SHP77 treated with DMSO at 0.1 percent for 48 hours (cell line): ENCODE measurements at regions not wholly inside any gene's neighbourhood (a gene's known extent, or its start where the extent isn't known, plus 50 kb on each side); places are given as distances from the start of the nearest gene placed in this dataset.
"Not testable (repeated sequence)": the region's sequence is repeated elsewhere in the genome, so short reads cannot be mapped to it uniquely, and the experiment has no call there.

Source experiments
- DNase-seq: peaks from one replicate; lab custom pipeline; 2025; lab: John Stamatoyannopoulos, UW

DNA sequence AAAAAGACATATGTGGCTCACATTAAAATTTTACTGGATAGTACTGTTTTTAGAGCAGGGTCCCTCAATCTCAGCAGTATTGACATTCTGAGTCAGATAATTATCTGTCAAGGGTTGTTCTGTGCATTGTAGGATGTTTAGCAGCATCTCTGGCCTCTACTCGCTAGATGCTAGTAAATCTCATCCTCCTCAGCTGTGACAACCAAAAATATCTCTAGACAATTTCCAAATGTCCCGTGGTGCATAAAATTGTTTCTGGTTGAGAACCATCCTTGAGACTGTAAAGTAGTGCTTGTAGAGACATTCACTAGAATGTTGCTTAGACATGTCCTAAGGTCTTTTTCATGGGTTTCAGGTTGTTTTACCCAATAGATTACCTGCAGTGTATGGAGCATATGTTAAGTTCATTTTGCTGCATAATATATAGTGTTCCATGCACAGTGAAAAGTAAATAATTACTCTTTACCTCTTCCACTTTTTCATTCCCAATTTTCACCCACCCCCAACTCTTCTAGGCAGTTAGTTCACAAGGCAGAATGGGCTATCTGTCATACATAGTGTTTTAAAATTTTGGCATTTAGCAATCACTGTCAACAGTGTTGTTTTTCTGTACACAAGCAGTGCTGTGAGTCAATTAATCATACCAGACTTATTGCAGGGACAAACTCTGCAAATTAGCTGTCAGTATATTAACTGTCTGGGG lies 200.2 kb upstream of the SLC38A2 start:
- no peak for DNase-seq

DNA sequence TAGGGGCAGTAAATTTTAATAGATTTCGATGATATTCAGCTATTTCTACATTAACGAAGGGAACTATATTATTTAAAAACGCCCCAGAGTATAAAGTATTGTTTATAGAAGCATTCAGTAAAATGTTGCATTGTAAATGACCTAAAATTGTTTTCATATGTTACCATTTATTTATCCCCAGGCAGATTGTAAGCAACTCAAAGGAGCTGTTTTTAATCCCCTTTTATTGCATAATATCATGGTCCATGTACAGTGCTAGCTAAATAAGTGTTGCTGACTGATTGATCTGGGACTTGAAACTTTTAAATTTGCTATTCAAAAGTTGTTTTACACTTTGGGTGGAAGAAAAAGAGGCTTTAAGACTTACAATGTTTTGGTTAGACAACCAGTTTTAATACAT lies 199.0 kb upstream of the SLC38A2 start:
- DNase-seq = no peak

DNA sequence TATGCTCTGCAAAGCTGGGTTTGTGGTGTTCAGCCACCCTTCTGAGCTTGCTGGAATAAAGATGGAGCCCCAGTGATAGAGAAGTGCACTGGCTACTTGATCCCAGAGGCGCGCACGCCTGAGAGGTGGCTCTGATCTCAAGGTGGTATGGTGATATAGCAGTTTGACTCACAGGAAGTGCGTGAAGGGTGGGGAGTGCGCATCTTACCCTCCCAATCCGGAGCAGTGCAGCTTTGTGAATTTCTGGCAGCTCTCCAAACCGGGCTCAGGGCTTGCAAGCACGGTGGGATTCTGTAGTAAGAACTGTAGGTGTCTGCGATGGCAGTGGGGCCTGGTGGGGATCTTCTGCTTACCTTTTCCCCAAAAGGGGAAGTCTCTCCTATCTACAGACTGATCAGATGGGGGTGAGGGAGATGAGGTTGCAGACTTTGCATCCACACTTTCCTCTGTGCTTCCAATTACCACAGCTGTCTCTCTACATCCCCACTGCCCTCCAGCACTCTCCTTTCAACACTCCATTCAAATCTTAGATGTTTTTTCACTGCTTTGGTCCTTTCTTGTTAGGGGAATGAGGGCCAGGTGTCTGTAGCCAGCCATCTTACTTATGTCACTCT lies 197.4 kb upstream of the SLC38A2 start:
- no peak for DNase-seq

DNA sequence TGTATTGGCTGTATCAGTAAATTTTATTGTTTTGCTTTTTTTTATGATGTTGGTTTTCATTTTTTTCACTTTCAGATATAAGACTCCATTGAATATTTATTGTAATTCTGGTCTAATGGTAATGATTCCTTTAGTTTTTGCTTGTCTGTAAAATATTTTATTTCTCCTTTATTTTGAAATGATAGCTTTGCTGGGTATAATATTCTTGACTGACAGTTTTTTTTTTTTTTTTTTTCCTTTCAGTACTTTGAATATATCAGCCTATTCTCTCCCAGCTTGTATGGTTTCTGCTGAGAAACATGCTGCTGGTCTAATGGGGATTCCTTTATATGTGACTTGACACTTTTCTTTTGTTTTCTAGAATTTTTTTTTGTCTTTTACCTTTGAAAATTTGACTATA lies 195.1 kb upstream of the SLC38A2 start:
- DNase-seq = no peak

DNA sequence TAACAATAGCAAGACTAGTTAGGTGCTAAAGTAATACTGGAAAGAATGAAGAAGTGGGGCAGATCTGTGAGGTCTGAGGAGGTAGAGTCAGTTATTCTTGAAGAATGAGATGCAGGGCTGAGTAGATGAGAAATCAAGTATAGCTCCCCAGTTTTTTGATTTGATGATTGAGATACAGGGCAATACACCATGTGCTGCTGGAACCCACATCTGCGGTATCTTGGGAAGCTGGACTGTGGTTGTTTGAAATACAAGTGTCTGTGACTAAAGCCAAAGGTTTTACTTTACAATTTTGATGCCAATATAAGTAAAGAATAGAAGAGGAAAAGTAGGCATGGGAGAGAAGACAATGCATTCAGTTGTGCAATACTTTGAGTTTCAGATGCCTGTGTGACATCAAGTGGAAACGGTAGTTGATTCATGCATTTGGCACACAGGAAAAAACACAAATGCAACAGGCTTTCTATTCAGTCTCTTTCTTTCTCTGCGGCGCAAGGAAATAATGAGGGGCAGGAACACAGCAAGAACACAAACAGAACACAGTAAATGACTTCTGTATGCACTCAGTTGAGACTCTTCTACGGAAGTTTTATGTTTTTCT lies 190.2 kb upstream of the SLC38A2 start:
- no peak for DNase-seq

DNA sequence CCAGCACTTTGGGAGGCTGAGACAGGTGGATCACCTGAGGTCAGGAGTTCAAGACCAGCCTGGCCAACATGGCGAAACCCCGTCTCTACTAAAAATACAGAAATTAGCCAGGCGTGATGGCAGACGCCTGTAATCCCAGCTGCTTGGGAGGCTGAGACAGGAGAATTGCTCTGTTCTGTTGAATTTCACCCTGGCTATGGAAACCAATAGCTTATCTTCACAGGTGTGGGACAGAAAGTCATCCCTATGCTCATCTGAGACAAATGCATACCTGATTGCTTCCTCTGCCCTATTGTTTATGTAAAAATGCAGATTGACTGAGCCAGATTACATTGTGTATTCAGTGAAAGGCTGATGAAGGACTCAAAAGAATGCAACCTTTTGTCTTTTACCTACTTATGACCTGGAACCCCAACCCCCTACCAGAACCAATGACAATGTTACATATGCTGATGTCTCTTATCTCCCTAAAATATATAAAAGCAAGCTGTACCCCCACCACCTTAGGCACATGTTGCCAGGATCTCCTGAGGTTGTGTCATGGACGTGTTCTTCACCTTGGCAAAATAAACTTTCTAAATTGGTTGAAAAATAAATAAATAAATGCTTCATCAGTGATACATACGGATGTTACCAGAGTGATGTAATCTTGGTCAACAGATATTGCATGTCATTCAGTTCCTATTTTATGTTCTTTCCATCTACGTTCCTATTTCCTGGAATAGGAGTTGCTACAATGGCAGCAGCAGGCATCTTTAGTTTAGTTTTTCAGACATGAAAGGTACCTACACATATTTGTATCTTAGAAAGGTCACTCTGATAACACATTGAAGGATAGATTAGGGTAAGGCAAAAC lies 189.4 kb upstream of the SLC38A2 start:
- not testable (repeated sequence) for DNase-seq

DNA sequence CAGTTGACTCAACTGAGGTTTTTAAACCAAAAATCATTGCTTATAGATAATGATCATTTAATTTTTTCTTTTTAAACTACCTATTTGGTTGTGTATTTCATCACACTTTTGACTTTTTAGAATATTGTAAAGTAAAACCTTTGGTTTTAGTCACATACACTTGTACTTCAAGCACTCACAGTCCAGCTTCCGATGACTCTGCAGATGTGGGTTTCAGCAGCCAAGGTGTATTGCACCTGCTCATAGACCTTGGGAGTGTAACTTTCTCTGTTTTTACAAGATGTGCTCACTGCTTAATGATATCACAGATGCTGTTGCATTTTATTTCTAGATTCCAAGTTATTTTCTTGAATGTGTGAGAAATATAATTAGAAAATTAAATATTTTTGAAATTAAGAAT lies 188.3 kb upstream of the SLC38A2 start:
- DNase-seq = no peak

DNA sequence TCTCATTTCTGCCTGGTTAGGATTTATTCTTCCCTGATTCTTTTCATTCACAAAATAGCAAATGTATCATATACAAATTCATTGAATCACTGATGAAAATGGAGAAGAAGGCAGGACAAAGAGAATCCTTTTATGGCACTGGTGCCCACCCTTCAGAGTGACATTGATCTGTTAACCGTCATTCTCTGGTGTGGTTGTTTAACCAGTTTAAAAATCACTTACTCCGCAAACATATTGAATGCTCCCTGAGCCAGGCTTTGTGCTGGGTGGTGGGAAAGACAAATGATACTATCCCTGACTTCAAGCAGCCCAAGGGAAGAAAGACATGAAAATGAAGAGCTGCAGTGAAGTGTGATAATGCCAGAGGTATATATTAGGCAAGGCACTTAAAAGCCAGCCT lies 187.5 kb upstream of the SLC38A2 start:
- DNase-seq = no peak

DNA sequence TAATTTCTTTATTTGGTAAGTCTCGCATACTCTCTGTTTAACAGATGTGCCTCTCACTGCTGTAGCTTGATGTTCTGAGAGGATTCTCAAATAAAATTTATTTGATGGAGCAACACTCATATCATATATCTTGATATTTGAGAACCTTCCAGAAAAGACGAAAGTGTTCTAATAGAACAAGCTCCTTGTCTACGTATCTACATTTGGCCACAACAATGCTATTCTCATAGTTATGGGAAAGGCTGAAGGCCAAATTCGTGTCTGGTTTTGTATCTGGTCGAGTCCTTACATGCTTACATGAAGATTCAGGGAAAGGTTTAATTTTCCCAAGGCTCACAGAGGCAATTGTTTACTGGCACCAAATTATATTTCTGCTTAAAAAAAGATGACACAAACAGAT lies 186.7 kb upstream of the SLC38A2 start:
- no peak for DNase-seq

DNA sequence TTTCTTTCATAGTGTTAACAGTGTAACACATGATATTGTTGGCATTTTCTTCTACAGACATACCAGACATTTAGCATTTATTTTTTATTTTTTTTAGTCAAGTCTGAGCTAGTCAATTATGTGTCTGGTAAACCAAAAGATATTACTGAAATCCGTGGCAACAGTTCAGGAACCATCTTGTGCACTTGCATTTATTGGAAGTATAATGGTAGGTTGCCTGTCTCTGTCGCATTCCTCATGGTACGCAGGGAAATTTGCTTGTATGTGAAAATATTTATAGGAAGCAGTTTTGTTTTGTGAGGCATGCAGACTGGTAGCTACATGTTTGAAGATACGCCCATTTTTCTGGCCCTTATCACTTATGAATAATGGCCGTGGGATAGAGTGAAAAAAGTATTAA lies 186.1 kb upstream of the SLC38A2 start:
- DNase-seq = no peak

DNA sequence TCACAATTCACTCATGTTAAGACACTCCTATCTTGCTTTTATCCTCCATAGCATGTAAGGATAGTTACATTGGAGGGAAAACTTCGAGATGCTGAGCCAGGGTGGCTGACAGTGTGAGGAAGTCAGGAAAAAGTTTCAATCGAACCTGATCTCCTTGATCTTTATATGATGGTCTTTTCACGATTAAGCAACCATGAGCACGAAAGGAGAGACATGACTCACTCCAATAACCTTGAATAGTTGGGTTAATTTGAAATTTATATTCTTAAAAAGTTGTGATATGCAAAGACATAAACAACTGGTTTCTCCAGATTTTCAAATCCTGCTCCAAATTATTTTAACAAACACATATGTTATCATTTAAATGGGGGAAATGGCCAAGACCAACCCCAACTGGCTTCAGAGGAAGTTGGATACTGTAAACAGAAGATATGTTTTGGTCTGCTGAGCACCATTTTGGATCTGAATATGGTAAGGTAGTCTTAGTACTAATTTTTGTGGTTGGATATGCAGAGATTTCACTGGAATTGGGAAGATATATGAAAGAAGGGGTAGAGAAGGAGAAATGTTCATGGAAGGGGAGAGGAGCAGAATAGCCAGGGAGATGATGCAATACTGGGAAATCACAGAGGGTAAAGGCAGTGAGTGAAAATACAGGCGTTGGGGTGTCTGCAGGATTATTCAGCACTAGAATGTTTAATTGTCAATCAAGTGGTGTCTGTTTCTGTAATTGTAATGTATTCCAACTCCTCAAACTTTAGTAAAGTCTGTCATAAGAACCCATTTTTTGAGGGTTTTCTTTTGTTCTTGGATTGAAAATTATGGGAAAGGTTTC lies 185.2 kb upstream of the SLC38A2 start:
- no peak for DNase-seq

DNA sequence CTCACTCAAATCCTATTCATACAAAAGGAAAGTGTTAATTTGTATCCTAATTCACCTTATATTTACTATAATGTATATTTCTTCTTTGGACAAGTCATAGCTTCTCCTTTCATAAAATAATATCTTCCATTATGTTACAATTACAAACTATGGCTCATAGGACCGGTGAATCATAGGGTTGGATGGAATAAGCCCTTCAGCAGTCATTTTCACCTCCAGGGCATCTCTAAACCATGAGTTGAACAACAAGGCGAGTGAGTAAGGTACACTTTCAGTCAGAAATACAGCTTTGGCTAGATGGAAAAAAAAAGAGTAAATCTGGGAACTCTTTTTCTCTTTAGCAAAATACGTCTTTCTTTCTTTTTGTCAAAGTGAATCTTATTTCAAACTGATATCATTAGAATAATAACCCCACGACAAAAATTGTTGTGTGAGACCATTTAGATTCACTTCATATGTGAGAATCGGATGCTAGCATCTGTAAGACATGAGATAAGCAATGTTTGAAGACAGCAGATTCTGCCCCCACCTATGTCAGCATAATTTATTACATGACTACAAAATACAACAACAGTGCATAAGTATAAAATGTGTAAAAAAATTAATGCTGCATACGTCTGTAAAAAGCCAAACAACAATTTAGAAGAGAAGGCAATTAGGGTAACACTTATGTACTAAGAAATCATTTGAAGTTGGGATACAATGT lies 184.4 kb upstream of the SLC38A2 start:
- DNase-seq = no peak

DNA sequence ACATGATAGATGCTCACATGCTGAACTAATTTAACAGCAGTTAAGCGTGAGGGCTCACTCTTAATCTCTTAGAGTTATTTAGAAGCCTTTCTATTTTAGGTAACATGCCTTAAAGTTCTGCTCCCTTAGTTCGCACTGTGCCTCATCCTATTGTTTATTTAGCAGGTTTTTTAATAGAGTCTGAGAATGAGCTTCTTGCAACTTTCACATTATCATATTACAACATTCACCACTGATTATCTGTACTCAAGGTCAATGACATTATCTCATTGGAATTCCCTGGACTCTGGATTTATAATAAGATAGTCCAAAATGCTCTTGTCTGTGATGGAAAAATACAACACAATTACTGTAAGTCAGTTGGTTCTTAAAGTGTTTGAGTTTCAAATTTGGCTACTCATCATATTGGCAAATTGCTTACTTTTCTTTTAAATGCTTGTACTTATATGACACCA lies 183.6 kb upstream of the SLC38A2 start:
- no peak for DNase-seq

DNA sequence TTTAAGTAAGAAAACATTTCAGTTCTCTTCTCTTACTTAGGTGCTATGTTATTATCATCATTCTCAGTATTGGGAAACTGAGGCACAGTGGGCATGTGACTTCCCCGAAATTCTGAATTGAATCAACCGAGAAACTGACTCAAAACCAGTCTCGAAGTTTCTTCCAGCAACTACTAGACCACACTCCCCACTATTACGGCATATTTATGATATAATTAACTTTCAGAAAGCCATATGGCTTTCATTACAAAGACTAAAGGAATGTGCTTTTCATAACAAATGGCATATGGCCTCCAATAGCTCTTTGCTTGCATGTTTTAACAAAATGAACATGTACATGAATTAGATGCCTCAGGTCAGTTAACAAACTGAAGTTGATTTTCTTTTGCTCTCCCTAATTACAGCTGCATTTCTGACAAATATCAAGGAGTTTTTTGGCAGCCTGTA lies 182.9 kb upstream of the SLC38A2 start:
- no peak for DNase-seq

DNA sequence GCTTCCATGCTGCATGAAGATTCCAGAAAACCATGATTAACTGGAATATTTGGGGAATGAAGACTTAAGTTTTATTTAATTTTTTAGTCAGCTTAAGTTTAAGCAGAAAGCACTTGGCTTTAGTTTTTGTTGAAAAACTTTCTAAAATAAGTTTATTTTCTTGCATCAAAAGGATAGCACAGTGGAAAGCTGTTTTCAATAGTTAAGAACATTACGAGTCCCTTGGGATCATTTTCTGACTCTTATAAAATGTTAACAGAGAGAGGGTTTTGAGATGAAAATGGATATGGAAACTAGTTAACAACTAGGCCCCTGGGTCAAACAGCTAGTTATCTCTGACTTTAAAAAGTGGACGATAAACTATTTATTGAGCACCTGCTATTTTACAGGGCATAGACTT lies 181.9 kb upstream of the SLC38A2 start:
- DNase-seq = no peak

DNA sequence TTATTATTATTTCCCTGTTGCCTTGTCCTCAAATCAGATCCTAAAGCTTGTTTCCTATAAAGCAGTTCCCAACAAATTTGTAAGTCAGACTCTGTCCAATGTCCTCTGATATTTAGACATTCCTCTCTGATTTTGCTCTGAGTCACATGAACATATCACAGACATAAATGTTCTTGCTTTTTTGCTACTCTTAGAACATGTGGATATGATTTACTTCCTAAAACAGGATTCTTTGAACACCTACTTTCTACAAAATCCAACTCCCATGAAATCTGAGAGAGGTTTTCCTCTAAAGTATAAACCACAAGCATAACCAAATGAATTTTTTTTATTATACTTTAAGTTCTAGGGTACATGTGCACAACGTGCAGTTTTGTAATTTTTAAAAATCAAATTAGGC lies 181.3 kb upstream of the SLC38A2 start:
- no peak for DNase-seq

DNA sequence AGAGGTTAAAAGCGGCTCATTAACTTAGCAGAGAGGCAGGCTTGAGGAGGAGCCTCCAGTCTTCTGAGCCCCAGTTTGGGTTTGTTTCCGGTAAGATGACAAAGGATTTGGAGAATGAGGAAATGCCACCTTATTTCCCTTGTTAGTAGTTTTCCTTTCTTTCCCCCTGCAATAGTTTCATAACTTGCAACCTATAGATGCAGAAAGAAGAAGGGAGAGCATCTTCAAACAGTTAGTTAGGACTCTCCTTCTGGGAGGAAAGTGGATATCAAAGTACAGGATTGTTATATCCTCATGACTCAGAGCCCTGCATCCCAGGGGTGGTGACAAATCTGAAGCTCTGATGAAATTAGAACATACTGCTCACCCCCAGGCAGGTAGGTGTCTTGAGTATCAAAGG lies 180.7 kb upstream of the SLC38A2 start:
- DNase-seq = no peak

DNA sequence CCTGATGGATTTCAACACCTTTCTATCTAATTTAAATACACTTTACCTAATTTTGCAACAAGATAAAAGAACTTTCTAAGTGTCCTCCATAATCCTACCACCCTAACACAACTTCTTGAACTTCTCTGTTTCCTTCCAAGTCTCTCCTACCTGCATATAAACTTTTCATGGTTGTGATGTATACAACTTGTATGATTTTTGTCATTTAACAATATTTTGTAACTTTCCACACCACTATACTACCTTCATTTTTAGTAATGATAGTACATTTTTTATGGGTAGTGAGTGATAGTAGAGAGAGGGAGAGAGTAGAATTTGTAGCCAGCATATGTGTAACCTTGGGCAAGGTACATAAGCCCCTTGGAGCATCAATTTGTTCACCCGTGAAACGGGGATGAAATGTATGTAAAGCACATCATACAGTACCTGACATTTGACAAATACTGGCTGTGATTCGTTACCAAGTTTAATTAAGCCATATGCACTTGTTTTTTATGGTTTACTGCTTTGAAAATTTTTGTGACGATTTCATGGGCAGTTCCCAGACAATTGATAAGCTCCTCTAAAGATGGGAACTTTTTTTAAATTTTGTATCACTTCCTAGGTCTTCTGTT lies 177.8 kb upstream of the SLC38A2 start:
- DNase-seq = no peak

DNA sequence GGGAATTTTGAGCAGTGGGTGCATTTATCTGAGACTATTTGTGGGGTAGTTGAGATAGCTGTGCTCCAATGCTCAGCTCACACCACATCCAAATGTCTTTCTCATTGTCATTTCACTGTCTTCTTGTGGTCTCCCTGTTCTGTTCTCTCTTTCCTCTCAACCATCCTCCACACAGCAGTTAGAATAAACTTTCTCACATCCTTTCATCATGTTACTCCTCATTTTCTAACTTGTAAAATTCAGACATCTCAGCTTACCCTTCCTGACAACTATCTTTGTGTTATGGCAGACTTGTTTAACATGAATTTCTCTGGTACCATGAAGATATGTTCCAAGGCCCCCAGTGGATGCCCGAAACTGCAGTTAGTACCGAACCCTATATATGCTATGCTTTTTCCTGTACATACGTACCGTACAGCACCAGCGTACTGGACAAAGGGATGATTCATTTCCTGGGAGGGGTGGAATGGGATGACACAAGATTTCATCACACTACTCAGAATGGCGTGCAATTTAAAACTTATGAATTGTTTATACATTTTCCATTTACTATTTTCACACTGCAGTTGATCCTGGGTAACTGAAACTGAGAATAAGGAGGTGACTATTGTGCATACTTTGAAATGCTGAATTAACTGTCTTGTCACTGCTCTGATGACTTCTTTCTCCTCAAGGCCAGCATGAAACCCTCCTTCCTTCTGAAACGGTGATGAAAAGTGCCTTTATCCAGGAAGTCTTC lies 177.1 kb upstream of the SLC38A2 start:
- DNase-seq = no peak

DNA sequence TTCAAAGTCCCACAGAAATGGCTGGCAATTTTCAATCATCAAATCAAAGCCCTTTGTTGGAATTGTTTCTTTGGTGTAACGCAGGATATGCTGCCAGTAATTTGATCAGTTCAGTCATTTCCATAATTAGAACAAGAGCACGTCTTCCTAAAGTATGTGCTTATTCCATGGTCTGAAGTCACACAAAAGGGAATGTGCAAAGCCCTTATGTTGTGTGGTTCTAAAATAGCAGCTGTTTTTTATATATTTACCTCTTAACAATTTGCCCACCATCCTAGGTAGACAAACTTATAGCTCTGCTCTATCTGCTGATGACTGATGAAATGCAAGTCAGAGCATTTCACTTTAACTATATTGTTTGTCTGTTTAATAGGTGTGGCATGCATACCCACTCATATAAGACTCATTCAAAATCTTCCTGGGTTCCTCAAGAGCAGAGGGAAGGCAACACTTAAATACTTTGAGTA lies 176.1 kb upstream of the SLC38A2 start:
- no peak for DNase-seq
